ENCODE measurements at regions not wholly inside any gene's neighbourhood (a gene's known extent, or its start where the extent isn't known, plus 50 kb on each side); places are given as distances from the start of the nearest gene placed in this dataset.

DNA sequence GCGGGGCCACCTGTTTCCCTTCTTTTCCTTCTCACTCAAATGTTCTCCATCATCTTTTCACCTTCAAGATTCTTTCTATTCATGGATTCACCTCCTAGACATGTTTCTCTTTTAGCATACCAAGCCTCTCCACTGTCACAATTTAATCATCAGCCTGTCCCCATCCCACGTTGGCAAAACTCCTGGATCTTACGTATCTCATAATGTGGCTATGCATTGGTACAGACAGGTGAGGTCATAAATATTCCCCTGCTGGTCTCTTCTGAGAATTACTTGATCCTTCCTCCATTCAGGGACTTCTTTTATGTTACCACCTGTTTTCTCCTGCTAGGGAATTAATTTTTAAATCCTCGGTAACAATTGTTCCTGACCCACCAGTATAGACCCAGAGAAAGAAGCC lies 262.6 kb upstream of the NEBL start:
- Mint-ChIP-seq H3K36me3 (peaks cover 2% of the 10 kb centered on the region), H3K4me3 (no peak overlapping the region), H3K9me3 (peaks cover 8% of the 10 kb centered on the region), H3K27me3 (ENCODE audit: low read depth) (no peaks in the 10 kb centered on the region), H3K27ac (no peak overlapping the region), H3K4me1 (peaks cover 17% of the 10 kb centered on the region)
- TF ChIP-seq, protein P1, sequence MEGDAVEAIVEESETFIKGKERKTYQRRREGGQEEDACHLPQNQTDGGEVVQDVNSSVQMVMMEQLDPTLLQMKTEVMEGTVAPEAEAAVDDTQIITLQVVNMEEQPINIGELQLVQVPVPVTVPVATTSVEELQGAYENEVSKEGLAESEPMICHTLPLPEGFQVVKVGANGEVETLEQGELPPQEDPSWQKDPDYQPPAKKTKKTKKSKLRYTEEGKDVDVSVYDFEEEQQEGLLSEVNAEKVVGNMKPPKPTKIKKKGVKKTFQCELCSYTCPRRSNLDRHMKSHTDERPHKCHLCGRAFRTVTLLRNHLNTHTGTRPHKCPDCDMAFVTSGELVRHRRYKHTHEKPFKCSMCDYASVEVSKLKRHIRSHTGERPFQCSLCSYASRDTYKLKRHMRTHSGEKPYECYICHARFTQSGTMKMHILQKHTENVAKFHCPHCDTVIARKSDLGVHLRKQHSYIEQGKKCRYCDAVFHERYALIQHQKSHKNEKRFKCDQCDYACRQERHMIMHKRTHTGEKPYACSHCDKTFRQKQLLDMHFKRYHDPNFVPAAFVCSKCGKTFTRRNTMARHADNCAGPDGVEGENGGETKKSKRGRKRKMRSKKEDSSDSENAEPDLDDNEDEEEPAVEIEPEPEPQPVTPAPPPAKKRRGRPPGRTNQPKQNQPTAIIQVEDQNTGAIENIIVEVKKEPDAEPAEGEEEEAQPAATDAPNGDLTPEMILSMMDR (IDR thresholded peaks at IDR 0.05; ENCODE audit: unreplicated experiment): no peak
- DNase-seq (ENCODE audit: low spot score in 2 of 2, unreplicated experiment in 2 of 2): no peak

DNA sequence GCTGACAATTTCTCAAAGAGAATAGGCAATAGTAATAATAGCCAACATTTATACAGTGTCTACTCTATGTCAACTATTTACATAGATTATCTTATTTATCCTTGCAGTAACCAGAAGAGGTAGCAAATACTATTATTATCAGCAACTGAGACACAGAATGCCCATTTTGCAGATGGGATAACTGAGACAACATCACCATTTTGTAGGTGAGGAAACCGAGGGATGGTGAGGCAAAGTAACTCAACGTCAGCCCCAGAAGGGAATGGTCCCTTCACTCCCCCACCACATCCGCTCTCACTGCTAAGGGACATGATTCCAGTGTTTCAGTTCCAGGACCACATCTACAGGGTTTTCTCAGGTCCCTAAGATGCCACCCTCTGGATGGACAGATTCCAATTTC lies 261.2 kb upstream of the NEBL start:
- Mint-ChIP-seq H3K36me3 (no peaks in the 10 kb centered on the region), H3K4me1 (peaks cover 17% of the 10 kb centered on the region), H3K9me3 (peaks cover 8% of the 10 kb centered on the region), H3K4me3 (no peak overlapping the region), H3K27ac (no peak overlapping the region), H3K27me3 (ENCODE audit: low read depth) (no peaks in the 10 kb centered on the region)
- DNase-seq (ENCODE audit: low spot score in 2 of 2, unreplicated experiment in 2 of 2): no peak
- TF ChIP-seq, protein P1 (IDR thresholded peaks at IDR 0.05; ENCODE audit: unreplicated experiment): no peak

DNA sequence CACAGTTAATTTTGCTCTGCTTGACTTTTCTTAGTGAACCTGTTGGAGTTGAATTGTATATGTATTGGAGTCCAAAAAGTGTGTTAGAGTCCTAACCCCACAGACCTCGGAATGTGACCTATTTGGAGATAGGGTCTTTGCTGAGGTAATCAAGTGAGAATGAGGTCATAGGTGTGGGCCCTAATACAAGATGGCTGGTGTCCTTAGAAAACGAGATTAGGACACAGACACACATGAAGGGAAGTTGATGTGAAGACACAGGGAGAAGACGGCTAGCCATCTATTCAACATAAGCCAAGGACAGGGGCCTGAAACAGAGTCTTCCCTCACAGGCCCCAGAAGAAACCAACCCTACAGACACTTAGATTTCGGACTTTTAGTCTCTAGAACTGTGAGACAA lies 260.6 kb upstream of the NEBL start:
- H3K9me3 Mint-ChIP-seq: peaks cover 8% of the 10 kb centered on the region
- no peak overlapping the region for H3K4me3 Mint-ChIP-seq
- H3K36me3 Mint-ChIP-seq: no peaks in the 10 kb centered on the region
- H3K27me3 Mint-ChIP-seq (ENCODE audit: low read depth): no peaks in the 10 kb centered on the region
- DNase-seq (ENCODE audit: low spot score in 2 of 2, unreplicated experiment in 2 of 2): no peak
- H3K4me1 Mint-ChIP-seq: peaks cover 17% of the 10 kb centered on the region
- TF ChIP-seq, protein P1 (IDR thresholded peaks at IDR 0.05; ENCODE audit: unreplicated experiment): no peak
- no peak overlapping the region for H3K27ac Mint-ChIP-seq

DNA sequence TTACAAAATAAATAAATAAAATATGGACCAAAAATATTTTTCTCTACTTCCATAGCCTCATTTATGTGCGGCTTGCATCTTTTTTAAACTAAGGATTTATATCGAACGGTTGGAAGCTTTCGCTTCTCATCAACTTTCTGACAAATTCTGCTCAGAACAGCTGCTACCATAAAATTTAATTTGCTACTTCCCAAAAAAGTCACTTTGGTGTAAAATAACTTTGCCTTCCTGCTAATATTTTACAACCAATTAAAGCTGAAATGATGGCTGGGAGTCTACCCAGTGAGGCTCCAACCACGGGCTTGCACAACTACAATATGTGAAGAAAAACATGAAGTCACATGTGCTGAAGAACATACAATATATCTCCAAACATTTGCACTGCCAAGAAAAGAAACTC lies 253.1 kb upstream of the NEBL start:
- no peak overlapping the region for H3K4me3 Mint-ChIP-seq
- TF ChIP-seq, protein P1 (IDR thresholded peaks at IDR 0.05; ENCODE audit: unreplicated experiment): no peak
- H3K4me1 Mint-ChIP-seq: no peaks in the 10 kb centered on the region
- DNase-seq (ENCODE audit: low spot score in 2 of 2, unreplicated experiment in 2 of 2): no peak
- peaks cover 2% of the 10 kb centered on the region for H3K36me3 Mint-ChIP-seq
- H3K27me3 Mint-ChIP-seq (ENCODE audit: low read depth): no peaks in the 10 kb centered on the region
- H3K27ac Mint-ChIP-seq: no peak overlapping the region
- H3K9me3 Mint-ChIP-seq: no peaks in the 10 kb centered on the region

DNA sequence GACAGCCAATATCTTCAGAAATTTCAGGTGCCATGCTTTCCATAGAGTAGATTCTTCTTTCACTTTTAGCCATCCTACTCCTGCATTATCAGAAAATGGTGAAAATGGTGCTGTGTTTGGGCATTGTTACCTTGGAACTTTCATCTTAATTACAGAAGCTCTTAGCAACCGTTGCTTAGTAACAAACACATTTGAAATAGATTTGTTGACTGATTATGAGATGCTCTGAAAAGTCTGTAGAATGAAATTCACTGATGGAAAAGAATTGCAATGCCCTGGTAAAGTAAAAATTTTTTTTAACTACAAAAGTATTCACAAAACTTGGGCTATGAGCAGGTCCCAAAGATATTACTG lies 249.3 kb upstream of the NEBL start:
- H3K4me1 Mint-ChIP-seq: no peaks in the 10 kb centered on the region
- DNase-seq (ENCODE audit: low spot score in 2 of 2, unreplicated experiment in 2 of 2): no peak
- peaks cover 2% of the 10 kb centered on the region for H3K36me3 Mint-ChIP-seq
- no peaks in the 10 kb centered on the region for H3K9me3 Mint-ChIP-seq
- no peak overlapping the region for H3K27ac Mint-ChIP-seq
- H3K4me3 Mint-ChIP-seq: no peak overlapping the region
- TF ChIP-seq, protein P1 (IDR thresholded peaks at IDR 0.05; ENCODE audit: unreplicated experiment): no peak
- H3K27me3 Mint-ChIP-seq (ENCODE audit: low read depth): no peaks in the 10 kb centered on the region

DNA sequence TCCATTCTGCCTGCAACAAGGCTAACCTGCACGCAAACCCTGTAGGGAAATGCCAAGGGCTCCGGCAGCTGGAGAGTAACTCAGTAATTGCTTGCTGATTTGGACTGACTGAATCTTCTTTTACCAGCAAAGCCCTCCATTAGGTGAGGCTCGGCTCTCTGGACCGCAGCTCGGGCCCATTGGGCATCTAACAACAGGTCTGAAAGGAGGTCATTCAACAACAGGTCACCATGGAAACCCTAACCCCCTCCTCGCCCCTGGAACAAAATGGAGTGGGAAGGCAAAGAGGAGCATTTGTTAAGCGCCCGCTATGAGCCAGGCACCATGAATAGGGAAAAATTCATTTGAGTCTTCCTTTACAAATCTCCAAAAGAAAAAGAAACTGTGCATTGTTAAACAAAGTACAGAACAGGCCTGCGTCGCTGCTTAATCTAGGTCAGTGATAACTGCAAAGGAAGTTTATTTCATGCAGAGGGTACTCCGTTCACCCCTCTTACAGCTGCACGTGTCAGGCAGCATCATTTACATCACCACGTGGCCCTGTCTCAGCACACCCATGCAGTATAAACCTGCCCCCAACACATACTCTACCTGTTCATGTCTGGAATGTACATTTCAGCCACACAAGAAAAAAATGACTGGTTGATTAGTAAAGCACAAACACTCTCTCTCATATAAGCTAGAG lies 248.8 kb upstream of the NEBL start:
- no peaks in the 10 kb centered on the region for H3K27me3 Mint-ChIP-seq (ENCODE audit: low read depth)
- H3K27ac Mint-ChIP-seq: no peak overlapping the region
- H3K9me3 Mint-ChIP-seq: no peaks in the 10 kb centered on the region
- TF ChIP-seq, protein P1 (IDR thresholded peaks at IDR 0.05; ENCODE audit: unreplicated experiment): no peak
- no peaks in the 10 kb centered on the region for H3K4me1 Mint-ChIP-seq
- no peak overlapping the region for H3K4me3 Mint-ChIP-seq
- H3K36me3 Mint-ChIP-seq: peaks cover 2% of the 10 kb centered on the region
- no peak for DNase-seq (ENCODE audit: low spot score in 2 of 2, unreplicated experiment in 2 of 2)
